Caco-2 (cell line): ENCODE measurements at regions not wholly inside any gene's neighbourhood (a gene's known extent, or its start where the extent isn't known, plus 50 kb on each side); places are given as distances from the start of the nearest gene placed in this dataset.

Experiments
- BruUV-seq: library from RNA; stranded (reverse); fragments of 400-500 nt; replicated peaks from 2 replicates; lab custom pipeline; 2021; lab: Mats Ljungman, UMichigan
- CTCF ChIA-PET: fragments of 300-600 bp; sonication (Branson Sonifier 250); formaldehyde crosslinking; loops from one replicate; lab custom pipeline; 2022; ENCODE audit warnings: antibody characterized with exemption; lab: Charles Lee
- POLR2A ChIA-PET: fragments of 300-600 bp; sonication (Branson Sonifier 250); formaldehyde crosslinking; loops from one replicate; lab custom pipeline; 2022; ENCODE audit warnings: antibody characterized with exemption; lab: Charles Lee
- DNase-seq, 2 experiments: peaks; one replicate each; pipeline versions ENCODE4 v3.0.0 to v3.0.0-alpha.2; 2020 to 2022
- H3K27me3 ChIP-seq: replicated peaks from 2 replicates; pipeline ENCODE4 v1.6.0; 2011; ENCODE audit warnings: low read length; ENCODE audit not compliant: control insufficient read depth, insufficient read depth
- H3K36me3 ChIP-seq: 2 replicates; pipeline ENCODE4 v1.5.1; 2011; ENCODE audit warnings: low read length; ENCODE audit not compliant: control insufficient read depth, insufficient read depth
- H3K4me1 ChIP-seq: fragments of 250-450 bp; sonication (Bioruptor Pico); 2 replicates; pipeline ENCODE4 v1.5.1; 2020; ENCODE audit warnings: mild to moderate bottlenecking
- H3K4me3 ChIP-seq: 2 replicates; pipeline ENCODE4 v1.5.1; 2011; ENCODE audit warnings: low read depth, mild to moderate bottlenecking, control low read depth, low read length
- H3K9me3 ChIP-seq: fragments of 250-450 bp; sonication (Bioruptor Pico); 2 replicates; pipeline ENCODE4 v1.5.1; 2020; ENCODE audit warnings: mild to moderate bottlenecking, moderate library complexity
- H3K27ac Mint-ChIP-seq: one replicate; pipeline ENCODE4 v1.8.0; 2022; ENCODE audit warnings: mixed read lengths; ENCODE audit not compliant: unreplicated experiment
- H3K27me3 Mint-ChIP-seq: one replicate; pipeline ENCODE4 v1.8.0; 2022; ENCODE audit warnings: mixed read lengths; ENCODE audit not compliant: insufficient read depth, unreplicated experiment
- H3K36me3 Mint-ChIP-seq: one replicate; pipeline ENCODE4 v1.8.0; 2022; ENCODE audit warnings: mild to moderate bottlenecking, mixed read lengths; ENCODE audit not compliant: insufficient read depth, unreplicated experiment
- H3K4me1 Mint-ChIP-seq: one replicate; pipeline ENCODE4 v1.8.0; 2022; ENCODE audit warnings: low read depth, mixed read lengths; ENCODE audit not compliant: unreplicated experiment
- H3K4me3 Mint-ChIP-seq: one replicate; pipeline ENCODE4 v1.8.0; 2022; ENCODE audit warnings: mild to moderate bottlenecking, moderate library complexity, mixed read lengths; ENCODE audit not compliant: unreplicated experiment
- H3K9me3 Mint-ChIP-seq: one replicate; pipeline ENCODE4 v1.8.0; 2022; ENCODE audit warnings: mixed read lengths; ENCODE audit not compliant: unreplicated experiment
- intact Hi-C: fragments of 100-400 bp; cut with micrococcal nuclease; formaldehyde crosslinking; loops from one replicate; pipeline ENCODE4 v1.10.0; 2022; ENCODE audit not compliant: unreplicated experiment
- TF ChIP-seq, protein P1 (sequence below), 2 experiments: fragments of 200-600 bp in 1 of 2; IDR thresholded peaks; 1 replicate in 1 of 2; 2 replicates in 1 of 2; pipeline versions ENCODE4 v1.5.1 to v1.8.0; 2011 to 2022; ENCODE audit warnings: antibody characterized with exemption in 1 of 2, control low read depth in 1 of 2, inconsistent platforms in 1 of 2, low read depth in 1 of 2, low read length in 1 of 2, mild to moderate bottlenecking in 1 of 2, moderate library complexity in 1 of 2; ENCODE audit not compliant: insufficient read depth in 1 of 2, severe bottlenecking in 1 of 2, unreplicated experiment in 1 of 2

DNA sequence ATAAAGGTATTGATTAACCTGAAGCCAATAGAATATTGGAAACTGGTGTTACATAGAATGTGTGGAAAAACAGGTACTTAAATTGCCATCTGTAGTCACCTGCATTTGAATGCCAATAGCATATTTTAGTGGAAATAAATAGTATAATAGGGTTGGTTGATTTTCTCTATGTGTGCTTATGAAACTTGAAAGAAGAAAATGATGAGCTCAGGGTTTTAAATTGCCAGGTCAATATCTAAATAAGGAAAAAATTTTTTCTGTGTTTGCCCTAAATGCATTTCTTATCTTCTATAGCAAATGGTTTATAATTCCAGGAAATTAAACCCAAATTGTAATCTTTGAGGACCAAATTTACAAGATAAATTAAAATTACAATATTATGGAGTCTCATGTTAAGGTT is 626.6 kb downstream of the CDH8 start:
- POLR2A ChIA-PET: no interaction called here
- no peaks in the 10 kb centered on the region for H3K9me3 ChIP-seq
- H3K36me3 Mint-ChIP-seq: no peaks in the 10 kb centered on the region
- DNase-seq: no peak
- H3K27ac Mint-ChIP-seq: no peak overlapping the region
- peaks cover 3% of the 10 kb centered on the region for H3K27me3 Mint-ChIP-seq
- TF ChIP-seq, protein P1, sequence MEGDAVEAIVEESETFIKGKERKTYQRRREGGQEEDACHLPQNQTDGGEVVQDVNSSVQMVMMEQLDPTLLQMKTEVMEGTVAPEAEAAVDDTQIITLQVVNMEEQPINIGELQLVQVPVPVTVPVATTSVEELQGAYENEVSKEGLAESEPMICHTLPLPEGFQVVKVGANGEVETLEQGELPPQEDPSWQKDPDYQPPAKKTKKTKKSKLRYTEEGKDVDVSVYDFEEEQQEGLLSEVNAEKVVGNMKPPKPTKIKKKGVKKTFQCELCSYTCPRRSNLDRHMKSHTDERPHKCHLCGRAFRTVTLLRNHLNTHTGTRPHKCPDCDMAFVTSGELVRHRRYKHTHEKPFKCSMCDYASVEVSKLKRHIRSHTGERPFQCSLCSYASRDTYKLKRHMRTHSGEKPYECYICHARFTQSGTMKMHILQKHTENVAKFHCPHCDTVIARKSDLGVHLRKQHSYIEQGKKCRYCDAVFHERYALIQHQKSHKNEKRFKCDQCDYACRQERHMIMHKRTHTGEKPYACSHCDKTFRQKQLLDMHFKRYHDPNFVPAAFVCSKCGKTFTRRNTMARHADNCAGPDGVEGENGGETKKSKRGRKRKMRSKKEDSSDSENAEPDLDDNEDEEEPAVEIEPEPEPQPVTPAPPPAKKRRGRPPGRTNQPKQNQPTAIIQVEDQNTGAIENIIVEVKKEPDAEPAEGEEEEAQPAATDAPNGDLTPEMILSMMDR (IDR thresholded peaks at IDR 0.05; ENCODE audit: insufficient read depth in 1 of 2, low read depth in 1 of 2, low read length in 1 of 2, severe bottlenecking in 1 of 2, unreplicated experiment in 1 of 2): no peak
- CTCF ChIA-PET: no interaction called here
- intact Hi-C loops: no loop called here
- no peak overlapping the region for H3K4me3 Mint-ChIP-seq
- H3K27me3 ChIP-seq: no peaks in the 10 kb centered on the region
- no peaks in the 10 kb centered on the region for H3K4me1 ChIP-seq
- no peaks in the 10 kb centered on the region for H3K4me1 Mint-ChIP-seq
- H3K36me3 ChIP-seq: no peaks in the 10 kb centered on the region
- no peak overlapping the region for H3K4me3 ChIP-seq
- no TSS peak for BruUV-seq
- H3K9me3 Mint-ChIP-seq: no peaks in the 10 kb centered on the region

DNA sequence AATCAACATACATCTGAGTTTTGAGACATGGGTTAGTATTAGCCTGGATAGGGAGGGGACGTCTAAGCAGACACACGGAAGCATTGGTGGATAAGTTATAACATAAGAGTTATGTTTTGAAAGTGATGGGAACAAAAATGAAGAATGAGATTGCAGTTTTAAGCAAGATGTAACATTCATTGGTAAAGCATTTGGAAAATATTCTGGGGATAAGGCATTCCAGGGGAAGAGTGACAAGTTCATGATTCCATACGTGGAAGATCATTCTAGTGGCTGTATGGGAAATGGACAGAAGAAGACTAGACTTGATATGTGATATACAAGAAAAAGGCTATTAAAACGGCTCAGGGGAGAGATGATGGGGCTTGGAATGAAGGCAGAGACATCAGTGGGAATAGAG is 632.9 kb downstream of the CDH8 start:
- H3K4me3 ChIP-seq: no peak overlapping the region
- Mint-ChIP-seq H3K4me3 (no peak overlapping the region), H3K9me3 (peaks cover 11% of the 10 kb centered on the region), H3K27ac (no peak overlapping the region), H3K4me1 (peaks cover 9% of the 10 kb centered on the region), H3K27me3 (peaks cover 15% of the 10 kb centered on the region), H3K36me3 (no peaks in the 10 kb centered on the region)
- POLR2A ChIA-PET: no interaction called here
- DNase-seq: no peak
- H3K27me3 ChIP-seq: no peaks in the 10 kb centered on the region
- CTCF ChIA-PET: no interaction called here
- TF ChIP-seq, protein P1 (IDR thresholded peaks at IDR 0.05; ENCODE audit: insufficient read depth in 1 of 2, low read depth in 1 of 2, low read length in 1 of 2, severe bottlenecking in 1 of 2, unreplicated experiment in 1 of 2): no peak
- BruUV-seq: no TSS peak
- H3K9me3 ChIP-seq: no peaks in the 10 kb centered on the region
- peaks cover 6% of the 10 kb centered on the region; the same call in 1 of the 2 replicates for H3K4me1 ChIP-seq
- H3K36me3 ChIP-seq: no peaks in the 10 kb centered on the region
- intact Hi-C loops: no loop called here

DNA sequence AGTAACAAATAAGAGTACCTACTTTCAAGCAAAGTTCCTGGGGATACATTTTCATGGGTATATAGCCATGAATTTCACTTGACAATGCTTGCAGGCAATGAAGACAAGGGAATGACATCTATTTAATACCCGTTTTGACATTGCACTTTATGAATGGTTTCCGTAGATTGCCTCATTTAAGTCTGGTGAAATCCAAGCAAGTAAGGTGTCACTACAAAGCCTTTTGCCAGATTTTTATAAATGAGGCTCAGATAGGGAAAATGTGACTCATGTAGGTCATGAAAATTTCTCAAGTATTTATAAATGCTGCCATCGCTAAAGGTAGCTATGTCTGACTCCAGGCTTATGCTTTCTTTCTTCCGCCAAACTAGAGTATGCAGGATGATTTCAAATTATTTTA is 644.3 kb downstream of the CDH8 start:
- no TSS peak for BruUV-seq
- no peaks in the 10 kb centered on the region for H3K27me3 ChIP-seq

More for the DNA sequence above, 644.3 kb downstream of the CDH8 start:
- no peak overlapping the region for H3K27ac Mint-ChIP-seq
- DNase-seq: no peak
- CTCF ChIA-PET: no interaction called here
- H3K4me3 ChIP-seq: no peak overlapping the region
- H3K36me3 ChIP-seq: no peaks in the 10 kb centered on the region; the same call in 1 of the 2 replicates
- no peaks in the 10 kb centered on the region for H3K36me3 Mint-ChIP-seq
- no peaks in the 10 kb centered on the region for H3K4me1 ChIP-seq
- POLR2A ChIA-PET: no interaction called here
- TF ChIP-seq, protein P1 (IDR thresholded peaks at IDR 0.05; ENCODE audit: insufficient read depth in 1 of 2, low read depth in 1 of 2, low read length in 1 of 2, severe bottlenecking in 1 of 2, unreplicated experiment in 1 of 2): no peak
- H3K9me3 ChIP-seq: no peaks in the 10 kb centered on the region
- intact Hi-C loops: no loop called here
- no peak overlapping the region for H3K4me3 Mint-ChIP-seq
- H3K9me3 Mint-ChIP-seq: no peaks in the 10 kb centered on the region
- H3K27me3 Mint-ChIP-seq: peaks cover 2% of the 10 kb centered on the region
- no peaks in the 10 kb centered on the region for H3K4me1 Mint-ChIP-seq
